H1 (cell line): ENCODE measurements at regions not wholly inside any gene's neighbourhood (a gene's known extent, or its start where the extent isn't known, plus 50 kb on each side); places are given as distances from the start of the nearest gene placed in this dataset.
A peak's percentile ranks its signal among the peaks of the same experiment; 100 is the strongest.

Experiments used
- CTCF ChIA-PET: fragments of 300-600 bp; sonication (Branson Sonifier 250); formaldehyde crosslinking; loops from one replicate; lab custom pipeline; 2021; ENCODE audit not compliant: partially characterized antibody; lab: Charles Lee
- POLR2A ChIA-PET: fragments of 300-600 bp; sonication (Branson Sonifier 250); formaldehyde crosslinking; loops from one replicate; lab custom pipeline; 2021; ENCODE audit warnings: inconsistent platforms; ENCODE audit not compliant: partially characterized antibody; lab: Charles Lee
- DNase-seq, 2 experiments: peaks; one replicate each; pipeline versions ENCODE4 v3.0.0 to v3.0.0-alpha.2; 2010 to 2022; ENCODE audit warnings: low spot score in 2 of 2, low read depth in 1 of 2, mixed read lengths in 1 of 2
- FAIRE-seq: peaks from 2 replicates; lab custom pipeline; 2011; peaks lifted over from hg19 to GRCh38; lab: Jason Lieb, UNC
- H2AFZ ChIP-seq: 2 replicates; pipeline ENCODE4 v1.8.1; 2012; ENCODE audit warnings: low read length, inconsistent platforms
- H2AK5ac ChIP-seq: 2 replicates; pipeline ENCODE4 v1.6.1; 2013; ENCODE audit warnings: low read depth, low read length
- H2BK120ac ChIP-seq: replicated peaks from 2 replicates; pipeline ENCODE3; 2013; ENCODE audit warnings: low read depth, low read length, inconsistent platforms
- H2BK12ac ChIP-seq: 2 replicates; pipeline ENCODE4 v1.6.1; 2013; ENCODE audit warnings: low read depth, low read length
- H2BK15ac ChIP-seq: 2 replicates; pipeline ENCODE4 v1.6.1; 2013; ENCODE audit warnings: low read length
- H2BK20ac ChIP-seq: 2 replicates; pipeline ENCODE4 v1.6.1; 2013; ENCODE audit warnings: low read length
- H2BK5ac ChIP-seq: 2 replicates; pipeline ENCODE4 v1.6.1; 2013; ENCODE audit warnings: low read depth, low read length
- H3K14ac ChIP-seq: 2 replicates; pipeline ENCODE4 v1.6.1; 2013; ENCODE audit warnings: inconsistent platforms; ENCODE audit not compliant: insufficient read length
- H3K18ac ChIP-seq: 2 replicates; pipeline ENCODE4 v1.6.1; 2013; ENCODE audit warnings: low read length; ENCODE audit errors: extremely low read depth
- H3K23ac ChIP-seq: 2 replicates; pipeline ENCODE4 v1.6.1; 2013; ENCODE audit warnings: inconsistent platforms; ENCODE audit not compliant: insufficient read length
- H3K23me2 ChIP-seq: 2 replicates; pipeline ENCODE4 v1.6.1; 2013; ENCODE audit warnings: low read depth, low read length
- H3K27ac ChIP-seq: 2 replicates; pipeline ENCODE4 v1.6.1; 2011; ENCODE audit warnings: low read depth, low read length, inconsistent platforms
- H3K27me3 ChIP-seq, 4 experiments: replicated peaks in 1 of 4; 1 replicate in 1 of 4; 2 replicates in 3 of 4; pipeline versions ENCODE4 v1.6.1 to v1.8.1; 2011 to 2013; ENCODE audit warnings: low read length in 3 of 4, mild to moderate bottlenecking in 3 of 4, inconsistent platforms in 2 of 4, mixed read lengths in 2 of 4, moderate library complexity in 1 of 4; ENCODE audit not compliant: control insufficient read depth in 3 of 4, insufficient read depth in 3 of 4; ENCODE audit errors: extremely low read depth in 1 of 4
- H3K36me3 ChIP-seq, 4 experiments: 2 replicates each; pipeline versions ENCODE4 v1.6.1 to v1.8.1; 2011 to 2013; ENCODE audit warnings: mild to moderate bottlenecking in 4 of 4, low read length in 3 of 4, moderate library complexity in 2 of 4, control low read depth in 1 of 4, inconsistent platforms in 1 of 4; ENCODE audit not compliant: insufficient read depth in 4 of 4, control insufficient read depth in 2 of 4
- H3K4ac ChIP-seq: replicated peaks from 2 replicates; pipeline ENCODE3; 2013; ENCODE audit warnings: low read length, low read depth, mixed read lengths, inconsistent platforms; ENCODE audit not compliant: insufficient read length
- H3K4me1 ChIP-seq, 4 experiments: replicated peaks in 1 of 4; 1 replicate in 1 of 4; 2 replicates in 3 of 4; pipeline versions ENCODE4 v1.6.1 to v1.8.1; 2011 to 2013; ENCODE audit warnings: low read length in 3 of 4, inconsistent platforms in 2 of 4, mixed read lengths in 1 of 4; ENCODE audit not compliant: insufficient read depth in 4 of 4, control insufficient read depth in 3 of 4
- H3K4me2 ChIP-seq, 2 experiments: 2 replicates each; pipeline versions ENCODE4 v1.6.1 to v1.8.1; 2011 to 2013; ENCODE audit warnings: low read depth in 2 of 2, low read length in 2 of 2, control low read depth in 1 of 2, inconsistent platforms in 1 of 2, mild to moderate bottlenecking in 1 of 2; ENCODE audit not compliant: insufficient read depth in 1 of 2
- H3K4me3 ChIP-seq, 4 experiments: fragments of 200-600, 300-600 bp in 1 of 4; sonication (generic), shearing (Covaris generic), sonication (Bioruptor Twin) in 1 of 4; 2 replicates each; pipeline versions ENCODE4 v1.5.1 to v1.8.1; 2011 to 2016; ENCODE audit warnings: low read length in 4 of 4, low read depth in 3 of 4, control low read depth in 2 of 4, inconsistent platforms in 2 of 4, mild to moderate bottlenecking in 2 of 4, mixed read lengths in 1 of 4, moderate library complexity in 1 of 4; ENCODE audit not compliant: insufficient read depth in 2 of 4; ENCODE audit errors: extremely low read depth in 1 of 4
- H3K56ac ChIP-seq: replicated peaks from 2 replicates; pipeline ENCODE3; 2013; ENCODE audit warnings: low read depth, mild to moderate bottlenecking, mixed read lengths, low read length, inconsistent platforms; ENCODE audit not compliant: insufficient read length
- H3K79me1 ChIP-seq: 2 replicates; pipeline ENCODE4 v1.6.1; 2013; ENCODE audit warnings: low read depth, low read length, control low read depth
- H3K79me2 ChIP-seq, 2 experiments: 2 replicates each; pipeline versions ENCODE4 v1.6.1 to v1.8.1; 2012 to 2013; ENCODE audit warnings: low read length in 2 of 2, mild to moderate bottlenecking in 2 of 2, inconsistent platforms in 1 of 2; ENCODE audit not compliant: insufficient read depth in 2 of 2, control insufficient read depth in 1 of 2
- H3K9ac ChIP-seq, 4 experiments: replicated peaks in 1 of 4; 1 replicate in 1 of 4; 2 replicates in 3 of 4; pipeline versions ENCODE4 v1.6.1 to v1.8.1; 2011 to 2013; ENCODE audit warnings: low read depth in 3 of 4, low read length in 3 of 4, control low read depth in 2 of 4, mild to moderate bottlenecking in 2 of 4, moderate library complexity in 2 of 4, inconsistent platforms in 1 of 4; ENCODE audit errors: extremely low read depth in 1 of 4
- H3K9me3 ChIP-seq, 2 experiments: 2 replicates each; pipeline versions ENCODE4 v1.6.1 to v1.8.1; 2012 to 2013; ENCODE audit warnings: mild to moderate bottlenecking in 2 of 2, moderate library complexity in 2 of 2, control low read depth in 1 of 2, inconsistent platforms in 1 of 2, low read depth in 1 of 2, low read length in 1 of 2, mixed read lengths in 1 of 2; ENCODE audit not compliant: insufficient read depth in 2 of 2
- H4K20me1 ChIP-seq, 2 experiments: replicated peaks in 1 of 2; 2 replicates each; pipeline versions ENCODE3 to v1.8.1; 2011 to 2013; ENCODE audit warnings: inconsistent platforms in 2 of 2, low read length in 2 of 2, mild to moderate bottlenecking in 1 of 2; ENCODE audit not compliant: insufficient read depth in 2 of 2, control insufficient read depth in 1 of 2
- H4K5ac ChIP-seq: 2 replicates; pipeline ENCODE4 v1.6.1; 2013; ENCODE audit warnings: low read length, low read depth, mixed read lengths, inconsistent platforms; ENCODE audit not compliant: insufficient read length
- H4K8ac ChIP-seq: 2 replicates; pipeline ENCODE4 v1.8.0; 2013; ENCODE audit warnings: mild to moderate bottlenecking, moderate library complexity, low read length, inconsistent platforms; ENCODE audit not compliant: insufficient read depth; ENCODE audit errors: extremely low read depth
- H4K91ac ChIP-seq: replicated peaks from 2 replicates; pipeline ENCODE3; 2013; ENCODE audit warnings: low read length, mixed read lengths, inconsistent platforms; ENCODE audit not compliant: insufficient read length
- BCL11A ChIP-seq, 2 experiments: IDR thresholded peaks; one replicate each; pipeline ENCODE4 v1.6.1; 2011; ENCODE audit warnings: low read depth in 2 of 2, low read length in 2 of 2, mild to moderate bottlenecking in 2 of 2
- BRCA1 ChIP-seq: IDR thresholded peaks from 2 replicates; pipeline ENCODE4 v1.6.1; 2012; ENCODE audit warnings: low read depth, low read length, improper control_type of control experiment
- EZH2 ChIP-seq: fragments of 200-600 bp; sonication (generic); IDR thresholded peaks from 2 replicates; pipeline ENCODE4 v1.7.1; 2012; ENCODE audit warnings: low read depth, mild to moderate bottlenecking, moderate library complexity, low read length, inconsistent platforms; ENCODE audit not compliant: severe bottlenecking
- FOSL1 ChIP-seq: IDR thresholded peaks from 2 replicates; pipeline ENCODE4 v1.6.1; 2011; ENCODE audit warnings: mild to moderate bottlenecking, low read depth, low read length, moderate library complexity; ENCODE audit not compliant: insufficient read depth
- GABPA ChIP-seq: IDR thresholded peaks from 2 replicates; pipeline ENCODE4 v1.6.1; 2011; ENCODE audit warnings: mild to moderate bottlenecking, low read length, moderate library complexity, borderline replicate concordance; ENCODE audit not compliant: insufficient read depth
- HDAC6 ChIP-seq: IDR thresholded peaks from one replicate; pipeline ENCODE4 v1.7.1; 2012; ENCODE audit warnings: low read depth, mild to moderate bottlenecking, inconsistent platforms, low read length, moderate library complexity
- JUND ChIP-seq: IDR thresholded peaks from 2 replicates; pipeline ENCODE4 v1.6.1; 2011; ENCODE audit warnings: mild to moderate bottlenecking, improper control_type of control experiment, low read length
- POU5F1 ChIP-seq: IDR thresholded peaks from 2 replicates; pipeline ENCODE4 v1.6.1; 2011; ENCODE audit warnings: low read depth, mild to moderate bottlenecking, low read length, moderate library complexity
- RNF2 ChIP-seq: fragments of 200-900, 300-1000 bp; sonication (generic); IDR thresholded peaks from 2 replicates; pipeline ENCODE4 v1.7.1; 2016; ENCODE audit warnings: borderline replicate concordance, low read depth, mild to moderate bottlenecking, antibody characterized with exemption, low read length; ENCODE audit not compliant: poor library complexity, severe bottlenecking; ENCODE audit errors: missing control alignments
- SIN3A ChIP-seq, 2 experiments: IDR thresholded peaks in 1 of 2; conservative IDR thresholded peaks in 1 of 2; 2 replicates each; pipeline ENCODE4 v1.6.1; 2011 to 2012; ENCODE audit warnings: low read length in 2 of 2, improper control_type of control experiment in 1 of 2, low read depth in 1 of 2, mild to moderate bottlenecking in 1 of 2
- SP1 ChIP-seq: IDR thresholded peaks from 2 replicates; pipeline ENCODE4 v1.6.1; 2011; ENCODE audit warnings: low read depth, low read length
- WGBS, 2 experiments: shearing (Covaris generic) in 1 of 2; methylation state at CpG; one replicate each; pipeline versions ENCODE4 v1.1.6 to v1.1.7; 2013 to 2015; ENCODE audit warnings: low lambda C conversion rate in 2 of 2, mixed read lengths in 2 of 2, inconsistent platforms in 1 of 2, low coverage in 1 of 2, missing lambda C conversion rate in 1 of 2; ENCODE audit not compliant: insufficient replicate concordance in 2 of 2, insufficient coverage in 1 of 2, insufficient read length in 1 of 2; ENCODE audit errors: extremely low coverage in 1 of 2, missing lambda C conversion rate in 1 of 2; 5-methylcytosine and 5-hydroxymethylcytosine counted together
- TF ChIP-seq, protein P1 (sequence below): IDR thresholded peaks from 2 replicates; pipeline ENCODE4 v1.6.1; 2011; ENCODE audit warnings: low read depth, mild to moderate bottlenecking, low read length; ENCODE audit not compliant: insufficient read depth

DNA sequence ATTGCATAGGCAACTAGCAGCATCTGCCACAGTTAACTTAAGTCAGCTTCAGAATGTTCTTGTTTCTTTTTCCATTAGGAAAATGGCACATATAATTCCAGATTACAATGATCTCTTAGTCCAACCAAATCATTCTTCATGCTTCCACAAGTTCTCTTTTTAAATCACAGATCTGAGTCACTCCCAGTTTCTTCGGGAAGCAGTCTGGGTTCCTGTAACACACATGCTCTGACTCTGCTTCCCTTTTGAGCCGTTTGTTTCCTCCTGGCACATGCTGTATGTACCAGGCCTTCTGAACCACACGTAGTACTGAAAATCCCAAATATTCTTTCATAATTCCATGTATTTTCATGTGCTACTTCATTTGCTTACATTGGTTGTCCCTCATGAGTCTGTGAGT lies 388.8 kb upstream of the PDE3A start:
- no peak overlapping the region for H4K91ac ChIP-seq
- H3K4me1 ChIP-seq, result no peaks in the 10 kb centered on the region
- H3K79me2 ChIP-seq, result no peaks in the 10 kb centered on the region
- H4K8ac ChIP-seq, result no peak overlapping the region
- H3K4ac ChIP-seq, result no peak overlapping the region
- no peak overlapping the region for H2BK12ac ChIP-seq
- H3K4me2 ChIP-seq, result no peak overlapping the region
- H3K9me3 ChIP-seq, result no peaks in the 10 kb centered on the region
- DNase-seq (no peak), FAIRE-seq (no peak)
- WGBS, 2 experiments, result 90% methylated on average over 3 of the region's 3 CpGs; no CpG with 5 or more reads in 1 of the 2 experiments
- TF ChIP-seq SP1 (no peak), RNF2 (no peak), HDAC6 (no peak), POU5F1 (no peak), EZH2 (no peak), BCL11A (IDR thresholded peaks at IDR 0.05; ENCODE audit: low read depth in 2 of 2, low read length in 2 of 2) (no peak), FOSL1 (no peak), BRCA1 (no peak), JUND (no peak), GABPA (no peak), SIN3A (conservative IDR thresholded peaks at IDR 0.05 in 1 of 2, IDR thresholded peaks at IDR 0.05 in 1 of 2; ENCODE audit: low read depth in 1 of 2, low read length in 2 of 2) (no peak)
- TF ChIP-seq, protein P1, sequence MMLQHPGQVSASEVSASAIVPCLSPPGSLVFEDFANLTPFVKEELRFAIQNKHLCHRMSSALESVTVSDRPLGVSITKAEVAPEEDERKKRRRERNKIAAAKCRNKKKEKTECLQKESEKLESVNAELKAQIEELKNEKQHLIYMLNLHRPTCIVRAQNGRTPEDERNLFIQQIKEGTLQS, result no peak
- H3K79me1 ChIP-seq, result no peaks in the 10 kb centered on the region
- no peak overlapping the region for H2BK5ac ChIP-seq
- no peaks in the 10 kb centered on the region for H3K23me2 ChIP-seq
- no peak overlapping the region for H2AK5ac ChIP-seq
- H3K18ac ChIP-seq, result no peak overlapping the region
- H3K27ac ChIP-seq, result no peak overlapping the region
- no peak overlapping the region for H3K4me3 ChIP-seq
- no peaks in the 10 kb centered on the region for H4K20me1 ChIP-seq
- H3K9ac ChIP-seq, result no peak overlapping the region
- H3K23ac ChIP-seq, result no peak overlapping the region
- no peak overlapping the region for H2BK15ac ChIP-seq
- ChIA-PET POLR2A (no interaction called here), CTCF (no interaction called here)
- H4K5ac ChIP-seq, result no peak overlapping the region
- H2BK120ac ChIP-seq, result no peak overlapping the region
- H2BK20ac ChIP-seq, result no peak overlapping the region
- H3K56ac ChIP-seq, result no peak overlapping the region
- no peaks in the 10 kb centered on the region for H3K36me3 ChIP-seq
- H3K14ac ChIP-seq, result no peak overlapping the region
- H3K27me3 ChIP-seq, result no peaks in the 10 kb centered on the region
- H2AFZ ChIP-seq, result 0 out of 2 replicates have a peak overlapping the region, but pooled peaks have one; percentile 1
